ENCODE measurements at regions not wholly inside any gene's neighbourhood (a gene's known extent, or its start where the extent isn't known, plus 50 kb on each side); places are given as distances from the start of the nearest gene placed in this dataset.

- Histone ChIP-seq H3K4me1 (ENCODE audit: control insufficient read depth, insufficient read depth, low read length) (no peaks in the 10 kb centered on the region), H3K4me3 (ENCODE audit: low read depth in 2 of 2, low read length in 2 of 2) (no peak overlapping the region), H3K9me3 (ENCODE audit: control insufficient read depth, insufficient read depth, low read depth, low read length) (no peaks in the 10 kb centered on the region), H3K36me3 (ENCODE audit: control insufficient read depth, insufficient read depth, low read length) (no peaks in the 10 kb centered on the region), H3K27me3 (ENCODE audit: control insufficient read depth, insufficient read depth, low read length) (no peaks in the 10 kb centered on the region), H3K27ac (ENCODE audit: low read length) (no peak overlapping the region)
- CTCF ChIA-PET, result no interaction called here
- in situ Hi-C loops (cut with HindIII; ENCODE audit: low pct_unique_long_range_greater_than_20kb, low sequenced_read_pairs) (no loop called here), intact Hi-C loops (cut with micrococcal nuclease; ENCODE audit: unreplicated experiment) (no loop called here)
- TF ChIP-seq TCF7L2 (IDR thresholded peaks at IDR 0.05; ENCODE audit: low read depth, low read length) (no peak), POLR2AphosphoS5 (IDR thresholded peaks at IDR 0.05; ENCODE audit: low read depth, low read length) (no peak), SIN3A (IDR thresholded peaks at IDR 0.05; ENCODE audit: borderline replicate concordance, insufficient read depth, low read depth, low read length) (no peak), CTCF (IDR thresholded peaks at IDR 0.05) (no peak), REST (IDR thresholded peaks at IDR 0.05; ENCODE audit: insufficient read depth in 1 of 2, low read depth in 2 of 2, low read length in 1 of 2) (no peak)
- POLR2A ChIA-PET, result no interaction called here
- BruUV-seq (replicated peaks), result no TSS peak
- ATAC-seq (no peak), DNase-seq (ENCODE audit: low read depth, low spot score) (no peak)
Measured at GRCh38 chr9:85248514-85249312, 493.0 kb downstream of the AGTPBP1 start.

GRCh38 chr9:85246541-85246940 lies 495.2 kb downstream of the AGTPBP1 start:
- H3K9me3 ChIP-seq (ENCODE audit: control insufficient read depth, insufficient read depth, low read depth, low read length), result no peaks in the 10 kb centered on the region
- ATAC-seq (no peak), DNase-seq (ENCODE audit: low read depth, low spot score) (no peak)
- H3K4me3 ChIP-seq (ENCODE audit: low read depth in 2 of 2, low read length in 2 of 2), result no peak overlapping the region
- TF ChIP-seq CTCF (IDR thresholded peaks at IDR 0.05), result no peak
- TF ChIP-seq POLR2AphosphoS5 (IDR thresholded peaks at IDR 0.05; ENCODE audit: low read depth, low read length), result no peak
- TF ChIP-seq SIN3A (IDR thresholded peaks at IDR 0.05; ENCODE audit: borderline replicate concordance, insufficient read depth, low read depth, low read length), result no peak
- TF ChIP-seq REST (IDR thresholded peaks at IDR 0.05; ENCODE audit: insufficient read depth in 1 of 2, low read depth in 2 of 2, low read length in 1 of 2), result no peak
- no peak for TF ChIP-seq TCF7L2 (IDR thresholded peaks at IDR 0.05; ENCODE audit: low read depth, low read length)
- H3K27me3 ChIP-seq (ENCODE audit: control insufficient read depth, insufficient read depth, low read length), result no peaks in the 10 kb centered on the region
- ChIA-PET POLR2A (no interaction called here), CTCF (no interaction called here)
- BruUV-seq (replicated peaks), result no TSS peak
- H3K36me3 ChIP-seq (ENCODE audit: control insufficient read depth, insufficient read depth, low read length), result no peaks in the 10 kb centered on the region
- H3K4me1 ChIP-seq (ENCODE audit: control insufficient read depth, insufficient read depth, low read length), result no peaks in the 10 kb centered on the region
- no peak overlapping the region for H3K27ac ChIP-seq (ENCODE audit: low read length)
- intact Hi-C loops (cut with micrococcal nuclease; ENCODE audit: unreplicated experiment) (no loop called here), in situ Hi-C loops (cut with HindIII; ENCODE audit: low pct_unique_long_range_greater_than_20kb, low sequenced_read_pairs) (no loop called here)
